ENCODE measurements at regions not wholly inside any gene's neighbourhood (a gene's known extent, or its start where the extent isn't known, plus 50 kb on each side); places are given as distances from the start of the nearest gene placed in this dataset.

DNA sequence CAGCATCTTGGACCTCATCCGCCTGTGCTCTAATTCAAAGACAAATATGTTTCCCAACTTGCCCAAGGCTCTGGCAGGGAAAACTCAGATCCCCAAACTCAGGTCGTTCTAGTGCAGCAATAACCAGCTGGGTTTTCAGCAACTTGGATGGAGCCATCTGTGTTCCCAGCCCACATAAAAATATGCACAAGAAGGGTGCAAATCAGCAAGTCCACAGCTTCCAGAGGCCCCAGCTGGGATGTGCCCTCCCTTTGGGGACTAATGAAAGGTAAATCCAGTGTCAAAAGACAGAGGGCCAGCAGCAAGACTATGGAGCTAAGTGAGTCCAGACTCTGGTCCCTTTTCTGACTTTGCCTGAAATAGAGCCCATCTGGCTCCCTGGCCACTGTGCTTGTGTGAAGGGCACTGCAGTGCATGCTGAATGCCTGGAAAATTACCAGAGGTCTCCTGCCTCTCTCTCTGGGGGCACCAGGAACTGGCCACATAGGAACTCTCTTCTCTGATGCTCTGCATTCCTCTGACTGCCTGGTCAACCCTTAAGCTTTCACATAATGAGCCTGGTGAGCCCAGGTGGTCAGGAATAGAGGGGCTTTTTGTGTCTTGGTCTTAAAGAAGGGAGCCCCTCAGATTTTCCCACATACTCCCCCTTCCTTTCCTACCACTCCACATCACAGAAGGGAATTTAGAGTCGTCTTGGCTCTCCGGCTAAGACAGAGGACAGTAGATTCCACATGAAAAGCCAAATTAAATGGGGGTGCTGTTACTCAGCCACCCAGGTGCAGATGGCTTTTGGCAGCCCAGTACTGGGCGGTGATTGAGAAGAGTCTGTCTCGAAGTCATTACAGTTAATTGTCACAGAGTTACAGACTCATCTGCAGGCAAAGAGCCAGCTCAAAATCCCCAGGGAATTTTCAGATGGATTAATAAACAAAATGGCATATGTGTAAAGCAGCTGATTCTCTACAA lies 88.1 kb upstream of the C1orf21 start:
- 40% methylated on average over 6 of the region's 6 CpGs for WGBS
- no peak for DNase-seq (ENCODE audit: low spot score in 2 of 2)
- no peaks in the 10 kb centered on the region for H3K36me3 ChIP-seq
- no peak overlapping the region for H3K4me3 ChIP-seq
- H3K27ac ChIP-seq = no peak overlapping the region
- H3K9me3 ChIP-seq = peaks cover 2% of the 10 kb centered on the region
- TF ChIP-seq POLR2A (IDR thresholded peaks at IDR 0.05) = no peak
- TF ChIP-seq, protein P1, sequence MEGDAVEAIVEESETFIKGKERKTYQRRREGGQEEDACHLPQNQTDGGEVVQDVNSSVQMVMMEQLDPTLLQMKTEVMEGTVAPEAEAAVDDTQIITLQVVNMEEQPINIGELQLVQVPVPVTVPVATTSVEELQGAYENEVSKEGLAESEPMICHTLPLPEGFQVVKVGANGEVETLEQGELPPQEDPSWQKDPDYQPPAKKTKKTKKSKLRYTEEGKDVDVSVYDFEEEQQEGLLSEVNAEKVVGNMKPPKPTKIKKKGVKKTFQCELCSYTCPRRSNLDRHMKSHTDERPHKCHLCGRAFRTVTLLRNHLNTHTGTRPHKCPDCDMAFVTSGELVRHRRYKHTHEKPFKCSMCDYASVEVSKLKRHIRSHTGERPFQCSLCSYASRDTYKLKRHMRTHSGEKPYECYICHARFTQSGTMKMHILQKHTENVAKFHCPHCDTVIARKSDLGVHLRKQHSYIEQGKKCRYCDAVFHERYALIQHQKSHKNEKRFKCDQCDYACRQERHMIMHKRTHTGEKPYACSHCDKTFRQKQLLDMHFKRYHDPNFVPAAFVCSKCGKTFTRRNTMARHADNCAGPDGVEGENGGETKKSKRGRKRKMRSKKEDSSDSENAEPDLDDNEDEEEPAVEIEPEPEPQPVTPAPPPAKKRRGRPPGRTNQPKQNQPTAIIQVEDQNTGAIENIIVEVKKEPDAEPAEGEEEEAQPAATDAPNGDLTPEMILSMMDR (IDR thresholded peaks at IDR 0.05) = no peak
- TF ChIP-seq EP300 (IDR thresholded peaks at IDR 0.05) = no peak
- TF ChIP-seq POLR2AphosphoS5 (IDR thresholded peaks at IDR 0.05) = no peak
- no peaks in the 10 kb centered on the region for H3K27me3 ChIP-seq
- H3K4me1 ChIP-seq = peaks cover 18% of the 10 kb centered on the region

DNA sequence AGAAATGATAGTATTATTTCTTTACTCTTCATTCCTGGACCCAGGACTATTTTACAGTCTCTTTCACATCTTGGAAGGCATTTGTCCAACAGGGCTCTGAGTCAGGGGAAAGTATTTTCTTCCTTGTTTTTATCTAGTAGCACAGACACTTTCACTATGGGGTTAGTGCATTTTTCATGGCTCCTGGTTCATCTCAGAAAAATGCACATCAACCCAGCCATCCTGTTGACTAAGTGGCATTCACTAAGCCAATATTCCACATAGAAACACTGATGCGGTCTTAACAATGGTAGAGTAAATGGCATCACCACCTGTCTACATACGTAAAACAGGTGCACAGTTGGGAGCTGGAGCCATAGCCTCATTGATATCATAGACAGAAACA lies 87.4 kb upstream of the C1orf21 start:
- DNase-seq (ENCODE audit: low spot score in 2 of 2) = no peak
- H3K27me3 ChIP-seq = no peaks in the 10 kb centered on the region
- WGBS = 82% methylated on average over 2 of the region's 2 CpGs
- TF ChIP-seq, protein P1 (IDR thresholded peaks at IDR 0.05) = no peak
- TF ChIP-seq POLR2A (IDR thresholded peaks at IDR 0.05) (no peak), POLR2AphosphoS5 (IDR thresholded peaks at IDR 0.05) (no peak), EP300 (IDR thresholded peaks at IDR 0.05) (no peak)
- no peak overlapping the region for H3K27ac ChIP-seq
- H3K4me3 ChIP-seq = no peak overlapping the region
- peaks cover 6% of the 10 kb centered on the region for H3K9me3 ChIP-seq
- H3K36me3 ChIP-seq = no peaks in the 10 kb centered on the region
- H3K4me1 ChIP-seq = peaks cover 18% of the 10 kb centered on the region

- Histone ChIP-seq H3K4me1 (peaks cover 18% of the 10 kb centered on the region), H3K36me3 (no peaks in the 10 kb centered on the region), H3K27ac (no peak overlapping the region), H3K27me3 (no peaks in the 10 kb centered on the region), H3K4me3 (no peak overlapping the region), H3K9me3 (peaks cover 6% of the 10 kb centered on the region)
- 85% methylated on average over 2 of the region's 2 CpGs for WGBS
- no peak for DNase-seq (ENCODE audit: low spot score in 2 of 2)
- TF ChIP-seq, protein P1 (IDR thresholded peaks at IDR 0.05) = no peak
- TF ChIP-seq EP300 (IDR thresholded peaks at IDR 0.05) = no peak
- TF ChIP-seq POLR2A (IDR thresholded peaks at IDR 0.05) = no peak
- TF ChIP-seq POLR2AphosphoS5 (IDR thresholded peaks at IDR 0.05) = no peak
These were observed 87.0 kb upstream of the C1orf21 start for GRCh38 chr1:184299796-184300195.

- no peak for DNase-seq (ENCODE audit: low spot score in 2 of 2)
- 73% methylated on average over 4 of the region's 4 CpGs for WGBS
- Histone ChIP-seq H3K4me1 (peaks cover 18% of the 10 kb centered on the region), H3K27me3 (no peaks in the 10 kb centered on the region), H3K4me3 (no peak overlapping the region), H3K36me3 (no peaks in the 10 kb centered on the region), H3K27ac (no peak overlapping the region), H3K9me3 (peaks cover 6% of the 10 kb centered on the region)
- TF ChIP-seq POLR2AphosphoS5 (IDR thresholded peaks at IDR 0.05) (no peak), POLR2A (IDR thresholded peaks at IDR 0.05) (no peak)
- TF ChIP-seq, protein P1 (IDR thresholded peaks at IDR 0.05) = no peak
These were observed 86.4 kb upstream of the C1orf21 start for GRCh38 chr1:184300446-184300845.

- TF ChIP-seq EP300 (IDR thresholded peaks at IDR 0.05) = no peak
- no peak for TF ChIP-seq POLR2A (IDR thresholded peaks at IDR 0.05)
- TF ChIP-seq, protein P1 (IDR thresholded peaks at IDR 0.05) = no peak
- TF ChIP-seq POLR2AphosphoS5 (IDR thresholded peaks at IDR 0.05) = no peak
- DNase-seq (ENCODE audit: low spot score in 2 of 2) = no peak
- Histone ChIP-seq H3K4me1 (peaks cover 17% of the 10 kb centered on the region), H3K27me3 (no peaks in the 10 kb centered on the region), H3K4me3 (no peak overlapping the region), H3K9me3 (peaks cover 6% of the 10 kb centered on the region), H3K27ac (no peak overlapping the region), H3K36me3 (no peaks in the 10 kb centered on the region)
- 97% methylated on average over 1 of the region's 1 CpG for WGBS
These were observed 85.6 kb upstream of the C1orf21 start for GRCh38 chr1:184301227-184301626.

Data from suprapubic skin (tissue), 4 donors.